SK-N-DZ (cell line): ENCODE measurements at regions not wholly inside any gene's neighbourhood (a gene's known extent, or its start where the extent isn't known, plus 50 kb on each side); places are given as distances from the start of the nearest gene placed in this dataset.
A peak's percentile ranks its signal among the peaks of the same experiment; 100 is the strongest.

ENCODE experiments used
- DNase-seq: peaks from one replicate; pipeline ENCODE4 v3.0.0-alpha.2; 2015; ENCODE audit warnings: low spot score

DNA sequence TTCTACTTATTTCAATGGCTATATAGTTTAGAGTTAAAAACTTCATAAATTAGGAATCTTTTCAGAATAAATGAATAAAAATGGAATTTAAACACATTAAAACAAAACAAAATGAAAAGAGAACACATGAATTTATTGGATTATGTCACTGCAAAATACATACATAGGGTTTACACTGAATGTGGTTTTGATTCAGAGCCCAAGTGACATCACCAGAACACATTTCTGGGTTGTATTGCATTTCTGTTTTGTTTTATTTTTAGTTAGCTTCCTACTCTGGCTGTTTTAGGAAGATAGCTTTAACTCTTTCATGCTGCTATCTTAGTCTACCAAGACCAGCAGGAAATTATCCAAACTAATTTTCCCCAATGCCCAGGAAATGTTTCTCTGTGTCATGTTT is 1935.0 kb downstream of the EFNA5 start:
- DNase-seq: no peak

DNA sequence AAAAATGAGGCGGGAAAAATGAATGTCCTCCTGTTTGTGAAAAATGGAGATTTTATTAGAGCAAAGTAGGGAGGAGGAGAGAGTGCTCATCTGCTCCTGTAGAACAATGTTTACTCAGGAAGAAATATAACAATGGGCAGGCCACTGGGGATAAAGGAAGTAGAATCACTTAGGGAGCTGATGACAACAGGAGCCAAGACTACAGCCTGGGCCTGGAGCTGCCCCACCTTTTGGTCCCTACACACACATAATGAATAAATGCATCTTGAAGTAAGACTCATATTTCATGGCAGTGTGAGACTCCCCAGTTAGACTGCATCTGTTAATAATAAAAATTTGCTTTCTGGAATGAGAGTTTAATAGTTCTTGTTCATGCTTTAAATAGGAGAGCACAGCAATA is 1939.8 kb downstream of the EFNA5 start:
- no peak for DNase-seq

DNA sequence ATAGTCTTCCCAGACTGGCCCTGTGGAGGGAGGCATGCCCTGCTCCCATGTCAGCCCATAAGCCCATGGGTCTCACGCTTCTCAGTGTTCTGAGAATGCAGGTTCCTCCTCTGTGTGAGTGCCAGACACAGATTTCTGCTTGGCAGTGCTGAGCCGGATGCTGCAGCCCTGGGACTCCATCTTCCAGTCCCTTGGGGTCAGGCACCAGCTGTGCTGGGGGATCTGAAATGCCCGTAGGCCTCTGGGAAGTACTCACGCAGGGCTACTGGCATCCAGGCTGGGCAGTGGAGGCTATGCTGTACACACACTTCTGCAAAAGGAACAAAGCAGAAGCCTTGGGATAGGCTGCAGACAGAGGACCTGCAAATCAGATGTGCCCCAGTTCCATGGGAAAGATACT is 1944.6 kb downstream of the EFNA5 start:
- DNase-seq: no peak

DNA sequence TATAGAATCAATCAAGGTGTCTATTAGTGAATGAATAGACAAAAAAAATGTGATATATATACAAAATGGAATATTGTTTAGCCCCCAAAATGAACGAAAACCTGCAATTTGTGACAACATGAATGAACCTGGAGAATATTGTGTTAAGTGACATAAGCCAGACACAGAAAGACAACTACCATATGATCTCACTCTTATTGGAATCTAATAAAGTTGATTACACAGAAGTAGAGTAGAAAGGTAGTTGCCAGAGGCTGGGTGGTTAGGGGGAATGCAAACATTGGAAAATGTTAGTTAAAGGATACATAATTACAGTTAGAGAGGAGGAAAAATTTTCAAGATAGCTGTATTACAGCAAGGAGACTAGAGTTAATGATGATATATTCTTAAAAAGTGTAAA is 1962.3 kb downstream of the EFNA5 start:
- DNase-seq: peak; percentile 75

DNA sequence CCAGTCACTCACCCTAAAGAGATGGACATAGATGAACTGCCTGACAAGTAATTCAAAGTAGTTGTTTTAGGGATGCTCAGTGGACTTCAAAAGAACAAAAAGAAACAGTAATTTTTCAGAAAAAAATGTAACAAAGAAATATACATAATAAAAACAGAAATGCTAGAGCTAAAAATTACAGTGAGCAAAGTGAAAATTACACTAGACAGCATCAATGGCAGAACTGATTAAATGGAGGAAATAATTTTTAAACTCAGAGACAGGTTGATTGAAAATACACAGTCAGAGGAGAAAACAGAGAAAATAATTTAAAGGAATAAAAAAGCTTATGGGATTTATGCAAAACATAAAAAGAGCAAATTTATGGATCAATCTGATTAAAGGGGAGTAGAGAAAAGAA is 1968.4 kb downstream of the EFNA5 start:
- no peak for DNase-seq

DNA sequence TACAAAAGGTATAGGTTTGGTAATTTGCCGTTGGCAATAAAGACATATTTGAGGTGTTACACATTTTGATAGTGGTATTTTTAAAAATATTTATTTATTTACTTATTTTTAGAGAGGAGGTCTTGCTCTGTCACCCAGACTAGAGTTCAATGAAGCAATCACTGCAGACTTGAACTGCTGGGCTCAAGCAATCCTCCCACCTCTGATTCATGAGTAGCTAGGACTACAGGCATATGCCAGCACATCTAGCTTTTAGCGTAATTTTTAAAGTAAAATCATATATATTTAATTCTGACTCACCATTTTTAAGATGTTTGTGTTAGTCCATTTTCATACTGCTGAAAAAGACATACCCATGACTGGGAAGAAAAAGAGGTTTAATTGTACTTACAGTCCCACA is 1974.3 kb downstream of the EFNA5 start:
- no peak for DNase-seq

DNA sequence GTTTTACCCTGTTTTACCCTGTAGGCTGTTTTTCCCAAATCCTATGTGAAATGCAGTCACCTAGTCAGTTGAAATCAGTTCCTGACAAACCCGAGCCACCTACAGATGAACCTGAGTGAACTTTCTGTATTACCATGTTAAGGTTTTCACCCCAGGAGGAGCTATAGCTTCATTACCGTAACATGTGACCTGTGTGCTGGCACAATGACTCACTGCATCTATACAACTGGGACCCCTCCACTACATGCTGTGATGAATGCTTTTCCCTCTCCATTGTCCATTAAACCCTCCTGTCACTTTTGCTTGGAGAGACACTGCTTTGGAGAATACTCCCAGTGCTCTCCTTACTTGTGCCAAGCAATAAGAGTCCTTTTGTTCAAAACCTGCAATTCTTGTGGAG is 1974.8 kb downstream of the EFNA5 start:
- DNase-seq: no peak

DNA sequence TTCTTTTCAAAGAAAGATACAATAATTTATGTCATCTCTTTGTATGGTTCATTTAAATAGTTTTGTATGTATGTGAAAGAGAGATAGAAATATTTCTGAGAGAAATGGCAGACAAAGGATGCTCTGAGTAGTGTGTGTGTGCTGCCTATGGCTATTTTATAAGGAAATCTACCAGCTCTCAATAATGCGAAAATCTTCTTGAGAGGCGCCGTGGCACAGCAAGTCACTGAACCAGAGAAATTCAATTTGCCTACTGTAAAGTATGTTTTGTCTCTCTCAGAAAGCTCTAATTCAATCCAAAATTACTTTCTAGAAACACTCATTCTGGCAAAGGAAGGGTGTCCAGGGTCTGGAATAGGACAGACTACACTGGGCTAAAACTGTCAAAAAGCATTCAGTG is 1981.1 kb downstream of the EFNA5 start:
- peak; percentile 77 for DNase-seq

DNA sequence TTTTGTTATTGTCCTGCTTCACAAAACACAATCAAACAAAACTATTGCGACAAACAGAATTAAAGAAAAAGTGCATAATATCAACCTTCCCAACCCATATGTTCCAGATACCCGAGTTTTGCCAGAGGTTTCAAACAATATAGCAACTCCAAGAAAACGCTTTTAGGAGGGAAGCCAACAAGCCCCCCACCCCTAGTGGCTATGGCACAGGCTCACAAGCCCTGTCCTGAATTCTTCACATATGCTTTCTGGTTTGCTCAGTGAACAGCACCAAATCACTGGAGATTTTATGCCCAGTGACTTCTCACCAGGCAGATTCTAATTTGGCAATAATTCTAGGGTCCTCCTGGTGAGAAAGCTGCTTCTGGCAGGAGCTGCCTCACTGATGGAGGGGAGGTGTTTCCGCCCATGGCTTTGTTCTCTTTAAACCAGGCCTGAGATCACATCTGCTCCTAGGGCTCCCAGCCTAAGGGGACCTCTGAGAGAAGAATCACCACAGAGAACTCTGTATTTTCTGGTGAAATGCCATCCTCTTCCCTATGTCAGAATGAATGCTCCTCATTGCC is 1982.4 kb downstream of the EFNA5 start:
- DNase-seq: peak; percentile 10

DNA sequence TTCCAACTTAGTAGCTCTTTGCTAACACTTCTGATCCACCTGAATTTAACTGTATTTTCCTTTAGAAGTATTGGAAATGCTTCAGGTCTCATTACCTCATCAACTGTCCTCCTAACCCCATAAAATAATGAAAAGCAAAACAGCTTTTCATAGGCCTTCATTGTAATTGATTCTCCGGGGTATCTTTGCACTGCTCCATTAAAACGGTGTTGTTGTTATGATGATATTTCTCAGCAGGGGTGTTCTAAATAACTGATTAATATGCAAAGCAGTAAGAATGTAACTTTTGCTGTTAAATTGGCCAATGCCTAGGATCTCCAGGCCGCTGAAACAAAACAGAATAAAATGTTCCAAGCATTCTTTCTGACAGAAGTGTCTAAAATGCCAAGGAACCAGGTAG is 1983.2 kb downstream of the EFNA5 start:
- no peak for DNase-seq

DNA sequence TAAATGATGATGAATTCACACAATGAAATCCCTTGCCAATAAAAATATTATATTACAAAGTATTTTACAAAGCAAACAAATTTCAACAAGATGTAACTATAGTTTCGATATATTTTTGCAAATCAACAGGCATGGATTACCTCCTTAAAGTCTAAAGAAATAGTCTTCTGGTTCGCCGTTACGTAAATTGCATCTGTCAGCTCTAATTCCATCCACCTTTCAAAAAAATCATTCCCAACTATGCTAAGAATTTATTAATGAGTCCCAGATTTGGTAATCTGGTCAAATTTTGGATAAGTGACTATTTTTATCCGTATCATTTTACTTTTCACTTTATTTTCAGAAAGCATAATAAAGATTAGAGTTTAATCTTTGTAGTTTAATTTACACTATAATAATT is 1984.9 kb downstream of the EFNA5 start:
- DNase-seq: no peak

DNA sequence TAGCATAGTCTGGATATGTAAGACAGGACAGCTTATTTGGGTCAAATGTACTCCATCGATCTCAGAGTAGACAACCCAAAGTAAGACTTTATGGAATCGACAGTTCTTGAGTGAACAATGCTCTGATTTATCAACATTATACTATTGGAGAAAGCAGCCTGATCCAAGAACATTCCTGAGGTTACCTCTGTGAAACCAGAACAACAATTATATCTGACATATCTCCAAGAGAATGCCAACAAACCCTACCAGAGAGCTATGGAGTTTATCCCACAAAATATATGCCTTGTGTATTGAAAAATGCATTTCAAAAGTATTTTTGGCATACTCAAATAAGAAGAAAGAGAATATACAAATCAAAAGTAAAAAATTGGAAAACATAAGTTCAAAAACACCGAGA is 1985.9 kb downstream of the EFNA5 start:
- no peak for DNase-seq

DNA sequence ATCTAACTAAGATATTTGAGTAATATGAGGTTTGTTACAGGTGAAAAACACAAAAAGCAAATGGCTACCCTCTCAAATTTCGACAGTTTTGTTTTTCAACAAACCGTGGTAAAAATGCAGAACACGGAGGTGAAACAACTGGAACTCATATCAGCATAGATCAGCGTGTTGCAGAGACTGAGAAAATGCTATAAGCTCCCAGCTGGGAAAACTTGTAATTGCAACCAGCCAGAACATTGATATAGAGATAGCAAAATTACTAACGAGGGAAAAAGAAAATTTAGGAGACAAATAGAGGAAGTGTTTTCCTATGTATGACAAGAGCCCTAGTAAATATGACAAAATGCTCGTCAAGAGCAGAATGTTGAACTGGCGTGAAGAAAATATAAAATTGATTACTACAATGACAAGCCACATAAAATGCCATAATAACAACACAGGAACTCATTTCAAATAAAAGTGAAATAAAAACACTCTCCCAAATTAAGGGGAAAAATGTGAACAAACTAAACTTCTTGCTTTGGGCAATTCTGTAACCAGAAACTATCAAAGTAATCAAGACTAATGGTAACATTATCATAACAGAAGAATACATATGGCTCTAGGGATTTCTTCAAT is 1989.8 kb downstream of the EFNA5 start:
- peak; percentile 28 for DNase-seq

DNA sequence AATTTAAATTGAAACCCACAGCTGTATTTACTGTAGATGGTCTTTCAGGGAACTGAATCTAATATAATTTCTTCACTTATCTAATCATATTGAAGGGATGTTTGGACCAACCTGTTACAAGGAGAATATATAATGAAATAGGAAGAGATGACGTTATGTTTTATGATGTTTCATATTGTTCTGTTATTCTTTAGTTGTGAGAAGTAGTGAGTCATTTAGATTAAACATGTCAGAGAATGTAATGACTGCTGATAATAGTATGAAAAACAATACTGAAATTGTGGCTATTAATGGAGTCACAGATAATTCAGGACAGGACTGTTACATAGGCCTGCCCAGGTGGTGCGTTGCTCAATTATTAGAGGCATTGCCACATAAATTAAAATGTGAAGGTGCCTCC is 1993.4 kb downstream of the EFNA5 start:
- DNase-seq: no peak

DNA sequence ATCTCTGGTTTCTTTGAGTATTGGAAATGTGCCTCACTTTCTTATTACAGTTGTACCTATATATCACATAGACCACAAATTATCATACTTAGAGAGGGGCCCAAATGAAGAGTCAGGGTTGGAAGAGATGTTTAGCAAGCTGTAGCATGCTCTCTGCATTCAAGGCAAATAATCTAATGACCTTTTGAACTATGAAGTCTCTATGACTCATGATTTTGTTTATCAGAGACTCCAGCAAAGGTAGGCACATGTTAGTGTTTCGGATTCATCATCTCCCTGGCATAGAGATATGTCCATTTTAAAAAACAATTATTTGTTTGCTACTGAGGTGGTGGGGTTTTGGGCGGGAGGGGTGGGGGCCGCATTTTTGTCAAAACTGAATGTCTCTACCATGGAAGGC is 2000.1 kb downstream of the EFNA5 start:
- DNase-seq: no peak

DNA sequence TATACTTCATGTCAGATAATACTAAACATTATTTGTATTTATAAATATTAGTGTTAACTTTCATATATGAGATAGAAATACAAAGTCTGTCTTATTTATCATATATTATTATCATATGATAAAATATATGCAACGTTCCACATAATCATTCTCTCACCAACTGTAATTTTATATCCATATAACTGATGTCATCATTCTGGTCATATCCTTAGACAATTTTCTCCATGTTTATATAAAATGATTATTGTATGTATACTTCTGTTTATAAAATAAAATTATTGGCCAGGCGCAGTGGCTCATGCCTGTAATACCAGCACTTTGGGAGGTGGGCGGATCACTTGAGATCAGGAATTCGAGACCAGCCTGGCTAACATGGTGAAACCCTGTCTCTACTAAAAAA is 2007.1 kb downstream of the EFNA5 start:
- no peak for DNase-seq

DNA sequence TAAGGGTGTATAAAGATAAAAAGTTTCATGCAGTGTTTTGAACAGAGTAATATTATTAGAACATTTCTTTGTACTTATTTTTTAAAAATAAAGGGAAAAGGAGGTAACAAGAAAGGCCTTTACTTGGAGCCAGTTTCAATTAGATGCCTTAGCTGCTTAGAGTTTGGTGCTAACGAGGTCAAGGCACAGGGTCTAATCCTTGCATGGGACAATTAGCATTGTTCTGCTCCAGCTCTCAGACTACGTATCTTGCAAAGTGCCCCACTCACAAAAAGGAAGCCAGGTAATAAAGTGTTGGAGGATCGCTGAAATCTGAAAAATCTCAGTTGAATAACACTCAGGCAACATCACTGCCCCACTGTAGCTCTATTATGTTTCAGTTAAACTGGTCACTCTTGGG is 2011.3 kb downstream of the EFNA5 start:
- DNase-seq: no peak

DNA sequence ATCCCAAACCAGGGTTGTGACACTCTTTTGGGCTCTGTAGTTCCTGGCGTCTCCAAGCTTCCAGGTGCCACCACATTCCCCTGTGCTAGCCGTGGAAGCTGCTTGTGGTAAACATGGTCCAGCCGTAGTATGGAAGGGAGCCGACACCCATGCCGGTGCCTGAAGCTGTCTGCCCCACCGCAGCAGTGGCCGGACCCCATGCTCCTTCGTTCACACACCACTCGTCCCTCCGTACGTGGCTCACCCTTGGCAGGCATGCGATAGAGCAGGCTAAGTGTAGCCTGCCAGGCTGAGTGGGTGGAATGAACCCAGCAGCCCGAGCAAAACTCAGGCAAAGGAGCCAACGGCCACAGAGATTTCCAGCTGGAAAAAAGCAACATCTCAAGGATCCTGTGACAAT is 2030.4 kb downstream of the EFNA5 start:
- no peak for DNase-seq

DNA sequence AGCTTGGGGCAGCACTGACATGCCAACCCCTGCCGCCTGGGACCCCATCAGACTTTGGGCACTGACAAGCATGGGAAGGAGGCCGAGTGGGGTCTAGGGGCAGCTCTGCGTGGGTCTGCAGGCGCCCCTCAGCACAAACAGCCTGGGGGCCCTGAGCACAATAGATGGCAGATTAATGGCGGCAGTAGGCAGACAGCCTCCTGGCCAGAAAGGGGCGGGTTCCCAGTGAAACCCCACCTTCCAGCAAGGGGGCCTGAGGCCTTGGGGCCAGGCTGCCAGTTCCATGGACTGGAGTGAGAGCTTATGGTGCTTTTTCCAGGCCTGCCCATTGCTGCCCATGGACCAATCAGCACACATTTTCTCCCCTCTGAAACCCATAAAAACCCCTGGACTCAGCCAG is 2031.2 kb downstream of the EFNA5 start:
- peak; percentile 2 for DNase-seq

DNA sequence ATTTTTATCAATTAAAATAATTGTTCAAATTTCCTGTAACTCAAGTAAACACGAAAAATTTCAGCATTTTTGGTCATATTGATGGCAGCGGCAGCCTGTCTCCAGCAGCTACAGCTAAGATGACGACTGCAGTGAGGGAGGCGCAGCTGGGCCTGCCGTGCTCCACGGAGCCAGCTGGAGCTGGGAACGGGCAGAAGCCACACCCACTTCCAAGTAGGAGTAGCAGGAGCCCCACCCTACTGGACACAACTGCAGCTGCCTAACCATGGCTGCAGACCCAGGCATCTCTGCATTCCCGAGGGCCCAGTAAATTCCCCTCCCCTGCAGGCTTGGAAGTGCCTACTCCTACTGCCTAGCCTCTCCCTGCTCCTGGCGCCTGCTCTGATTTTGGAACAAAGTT is 2031.7 kb downstream of the EFNA5 start:
- DNase-seq: peak; percentile 84

DNA sequence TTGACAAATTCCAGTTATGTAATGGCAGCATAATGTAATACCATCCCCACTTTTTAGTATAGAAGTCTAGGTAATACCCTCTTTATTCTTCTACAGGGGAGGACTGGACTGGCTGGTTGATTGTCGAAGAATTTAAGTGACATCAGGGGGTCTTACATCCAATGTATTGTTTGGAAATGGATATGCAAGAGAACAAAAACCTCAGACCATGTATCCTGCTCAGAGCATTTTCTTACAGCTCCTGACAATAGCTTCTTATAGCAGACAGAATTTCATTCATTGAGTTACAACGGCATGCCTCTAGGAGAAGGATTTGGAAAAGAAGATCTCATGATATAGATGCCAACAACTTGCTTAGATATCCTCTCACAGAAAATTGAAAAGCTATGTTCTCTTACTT is 2032.3 kb downstream of the EFNA5 start:
- no peak for DNase-seq

DNA sequence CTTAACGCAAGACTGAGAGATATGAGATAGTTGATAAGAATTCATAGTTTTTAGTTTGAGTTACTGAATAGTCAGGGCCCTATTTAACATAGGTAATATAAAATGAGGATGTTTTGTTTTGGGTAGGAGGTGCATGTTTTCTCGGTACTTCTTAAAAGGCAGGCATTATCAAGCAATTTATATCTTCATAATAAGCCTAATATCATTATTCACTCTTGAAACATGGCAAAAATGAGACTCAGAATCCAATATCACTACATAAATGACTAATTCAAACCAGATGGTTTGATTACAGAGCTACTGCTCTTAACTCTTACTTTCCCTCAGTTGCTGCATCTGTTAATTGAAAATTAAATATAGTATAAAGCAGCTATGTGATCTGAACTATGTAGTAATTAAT is 2038.7 kb downstream of the EFNA5 start:
- peak; percentile 56 for DNase-seq

DNA sequence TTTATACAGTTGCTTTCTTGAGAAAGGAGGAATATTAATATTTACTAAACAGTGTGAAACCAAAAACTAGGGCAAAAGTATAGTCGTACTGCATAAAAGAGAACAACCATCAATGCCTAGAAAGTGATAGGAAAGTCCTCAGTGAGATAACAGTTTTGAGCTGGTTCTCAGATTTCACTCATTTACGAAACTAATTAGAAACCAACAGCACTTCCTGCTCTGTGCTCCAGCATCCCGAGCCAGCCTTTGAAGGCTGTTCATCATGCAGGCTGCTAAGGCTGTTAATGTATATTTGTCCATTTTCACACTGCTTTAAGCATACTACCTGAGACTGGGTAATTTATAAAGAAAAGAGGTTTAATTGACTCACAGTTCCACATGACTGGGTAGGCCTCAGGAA is 2039.9 kb downstream of the EFNA5 start:
- no peak for DNase-seq

DNA sequence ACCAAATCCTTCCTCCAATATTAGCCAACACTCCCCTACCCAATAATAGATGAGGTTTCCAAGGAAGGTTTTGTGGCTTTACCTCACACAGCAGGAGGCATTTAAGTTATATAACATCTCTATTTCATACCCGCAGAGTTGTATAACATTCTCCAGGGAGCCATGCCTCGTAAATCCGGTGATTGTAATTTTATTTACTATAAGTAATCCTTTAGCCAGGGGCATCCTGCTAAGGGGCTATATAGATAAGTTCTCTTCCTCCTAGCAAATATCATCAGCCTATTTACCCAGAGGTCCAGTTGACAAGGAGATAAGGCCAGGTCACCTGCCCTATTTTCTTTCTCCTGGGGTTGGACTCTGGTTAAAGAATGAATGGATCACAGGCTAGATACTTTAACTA is 2051.0 kb downstream of the EFNA5 start:
- DNase-seq: no peak
